ENCODE measurements at regions not wholly inside any gene's neighbourhood (a gene's known extent, or its start where the extent isn't known, plus 50 kb on each side); places are given as distances from the start of the nearest gene placed in this dataset.
"Not testable (repeated sequence)": the region's sequence is repeated elsewhere in the genome, so short reads cannot be mapped to it uniquely, and the experiment has no call there.

DNA sequence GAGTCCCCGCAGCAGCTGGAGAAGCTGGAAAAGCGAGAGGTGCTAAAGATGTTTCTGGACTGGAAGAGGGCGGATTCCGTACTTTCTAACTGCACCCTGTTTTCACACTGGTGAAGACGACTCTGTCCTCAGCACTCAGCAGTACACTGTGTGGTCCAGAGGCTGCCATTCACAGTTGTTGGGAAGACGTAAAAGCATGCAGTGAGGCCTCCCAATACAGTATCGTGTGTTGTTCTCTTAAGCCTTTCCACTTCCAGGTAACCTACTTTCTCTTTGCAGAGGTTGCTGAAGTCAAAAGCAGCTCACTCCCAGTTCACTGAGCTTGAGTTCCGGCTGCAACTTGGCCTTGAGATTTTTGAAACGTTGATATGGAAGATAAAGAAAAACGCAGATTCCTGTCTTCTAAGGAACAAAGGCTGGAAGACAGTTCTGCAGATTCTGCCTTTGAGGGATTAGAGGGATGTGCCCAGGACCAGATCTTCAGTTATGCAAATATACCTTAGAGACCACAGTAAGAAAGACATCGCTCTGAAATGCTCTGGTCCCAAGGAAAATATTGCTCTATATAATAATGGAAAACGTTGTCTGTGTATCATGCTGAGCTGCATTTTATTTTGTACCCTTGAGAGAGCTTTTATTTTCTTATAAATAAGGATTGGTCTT, 540.9 kb downstream of the TRIML1 start:
- no peak for DNase-seq

DNA sequence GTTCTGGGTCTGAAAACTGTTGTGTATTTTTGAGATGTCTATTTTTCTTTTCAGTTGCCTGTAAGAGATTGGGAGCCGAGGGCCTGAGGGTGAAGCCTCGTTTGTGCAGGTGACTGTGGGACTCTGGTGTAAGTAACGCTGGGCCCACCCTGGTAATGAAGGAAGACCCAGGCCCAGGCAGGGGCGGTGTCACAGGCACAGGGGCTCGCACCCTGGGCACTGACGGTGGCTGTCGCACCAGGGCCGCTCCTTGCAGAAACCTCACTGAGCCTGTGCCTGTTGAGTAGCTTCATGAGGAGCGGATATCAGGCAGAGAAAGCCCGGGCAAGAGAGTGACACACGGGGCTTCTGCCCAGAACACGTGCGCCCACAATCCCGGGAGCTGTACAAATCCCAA, 541.4 kb downstream of the TRIML1 start:
- no peak for DNase-seq

DNA sequence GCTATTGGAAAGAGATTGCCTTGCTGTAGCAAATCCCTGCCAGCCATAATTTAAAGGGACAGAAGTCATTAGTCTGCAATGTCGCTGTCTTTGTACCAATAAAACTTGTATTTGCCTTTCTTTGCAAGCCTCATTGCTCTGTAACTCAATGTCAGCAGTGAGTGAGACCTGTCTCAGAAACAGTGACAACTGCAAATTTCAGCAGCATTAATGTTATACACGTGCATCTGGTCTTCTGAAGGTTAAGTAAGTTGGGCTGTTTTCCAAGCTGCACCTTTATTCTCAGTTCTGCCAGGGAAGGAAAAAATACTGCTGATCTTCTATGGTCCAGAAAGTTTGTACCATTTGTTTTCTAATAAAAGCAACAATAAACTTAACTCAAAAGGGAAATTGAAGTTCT, 543.1 kb downstream of the TRIML1 start:
- DNase-seq: no peak

DNA sequence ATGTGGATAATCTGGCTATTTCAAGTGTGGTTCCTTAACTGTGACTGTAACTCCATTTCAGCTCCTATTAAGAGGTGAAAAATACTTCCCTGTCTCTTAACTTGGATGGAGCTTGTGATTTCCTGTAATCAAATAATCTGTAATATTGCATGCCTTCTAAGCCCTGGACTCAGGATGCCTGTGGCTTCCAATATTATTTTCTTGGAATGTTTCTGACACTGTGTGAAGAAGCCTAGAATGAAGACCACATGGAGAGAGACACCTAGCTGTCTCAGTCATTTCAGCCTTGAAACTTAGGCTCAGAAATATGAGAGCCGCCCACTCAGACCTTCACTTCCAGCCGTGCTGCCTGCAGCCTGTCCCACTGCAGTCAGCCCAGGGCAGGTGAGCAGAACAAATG, 544.3 kb downstream of the TRIML1 start:
- no peak for DNase-seq

DNA sequence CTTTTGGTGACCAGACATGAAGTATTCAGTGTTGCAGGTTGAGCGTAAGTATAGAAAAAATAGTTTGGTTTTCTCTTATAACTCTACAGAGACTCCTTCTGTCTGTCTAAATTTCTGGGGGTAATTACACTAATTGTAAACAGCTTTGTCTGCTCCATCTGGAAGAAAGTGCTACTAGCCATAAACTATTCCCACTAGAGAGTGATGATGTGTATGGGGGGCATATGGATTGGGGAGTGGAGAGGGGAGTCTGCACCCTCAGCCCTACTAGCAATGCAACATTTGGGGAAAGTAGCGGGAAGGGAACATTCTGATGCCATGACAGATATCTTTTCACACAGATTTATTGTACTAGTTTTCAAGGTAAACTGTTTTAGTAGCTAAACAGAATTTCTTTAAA, 549.7 kb downstream of the TRIML1 start:
- DNase-seq: no peak

DNA sequence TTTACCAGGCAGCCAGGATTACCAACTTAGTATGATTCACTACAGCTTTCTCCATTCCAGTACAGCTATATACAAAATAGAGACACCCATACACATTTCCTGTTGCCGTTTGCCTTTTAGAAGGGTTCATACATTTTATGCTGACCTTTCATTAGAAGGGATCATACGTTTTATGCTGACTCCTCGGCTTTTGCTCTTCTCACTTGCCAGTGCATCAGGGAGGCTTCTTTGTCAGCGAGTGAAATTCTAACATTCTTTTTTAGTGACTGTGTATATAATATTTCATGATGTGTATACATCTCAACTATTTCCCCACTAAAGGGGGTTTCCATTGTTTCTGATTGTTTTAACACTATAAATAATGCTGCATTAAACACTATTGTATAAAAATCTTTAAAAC, 552.6 kb downstream of the TRIML1 start:
- no peak for DNase-seq

DNA sequence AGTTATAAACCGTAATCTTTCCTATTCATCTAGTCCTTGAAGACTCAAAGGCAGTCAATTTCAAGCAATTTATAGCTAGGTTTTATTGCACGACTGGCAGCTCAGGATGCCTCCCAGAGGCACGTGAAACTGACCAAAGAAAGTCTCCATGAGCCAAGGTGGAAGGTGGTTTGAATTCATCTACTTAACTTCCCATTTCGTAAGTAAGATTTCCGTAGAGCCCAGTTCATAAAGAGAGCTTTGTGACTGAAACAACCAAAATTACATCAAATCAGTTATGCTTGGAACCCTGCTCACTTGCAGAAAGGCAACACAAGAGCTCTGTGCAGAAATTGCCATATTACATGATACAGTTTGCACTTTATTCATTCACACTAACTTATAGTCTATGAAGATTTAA, 556.0 kb downstream of the TRIML1 start:
- no peak for DNase-seq

DNA sequence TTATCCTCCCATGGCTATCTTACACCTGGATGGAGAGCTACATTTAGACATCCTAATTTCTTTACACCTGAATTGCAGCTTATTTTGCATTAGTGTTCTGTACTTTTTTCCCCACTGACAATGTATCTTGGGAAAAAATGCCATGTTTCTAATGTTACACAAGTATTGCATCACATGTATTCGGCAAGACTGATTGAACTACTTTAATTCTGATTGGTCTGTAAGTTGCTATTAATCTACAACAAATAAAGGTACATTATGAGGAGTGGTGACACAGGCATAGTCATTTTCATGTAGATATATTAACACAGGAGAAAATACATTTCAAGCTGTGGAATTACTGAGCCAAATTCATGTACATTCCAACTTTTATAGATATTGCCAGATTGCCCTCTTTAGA, 558.0 kb downstream of the TRIML1 start:
- DNase-seq: no peak

DNA sequence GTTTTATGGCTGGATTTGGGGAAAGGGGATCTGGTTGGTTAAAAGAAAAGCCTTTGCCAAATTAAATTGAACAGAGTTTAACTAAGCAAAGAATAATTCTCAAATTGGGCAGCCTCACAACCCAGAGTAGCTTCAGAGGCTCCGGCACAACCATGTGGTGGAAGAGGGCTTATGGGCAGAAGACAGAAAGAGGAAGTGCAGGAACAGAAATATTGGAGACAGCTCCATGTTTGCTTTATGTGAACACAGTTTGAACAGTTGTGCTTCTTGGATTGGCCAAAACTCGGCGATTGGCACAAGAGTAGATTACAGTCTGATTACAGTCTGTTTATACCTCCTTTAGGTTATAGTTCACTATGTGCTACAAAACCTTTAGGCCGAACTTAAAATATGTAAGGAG, 562.7 kb downstream of the TRIML1 start:
- no peak for DNase-seq

DNA sequence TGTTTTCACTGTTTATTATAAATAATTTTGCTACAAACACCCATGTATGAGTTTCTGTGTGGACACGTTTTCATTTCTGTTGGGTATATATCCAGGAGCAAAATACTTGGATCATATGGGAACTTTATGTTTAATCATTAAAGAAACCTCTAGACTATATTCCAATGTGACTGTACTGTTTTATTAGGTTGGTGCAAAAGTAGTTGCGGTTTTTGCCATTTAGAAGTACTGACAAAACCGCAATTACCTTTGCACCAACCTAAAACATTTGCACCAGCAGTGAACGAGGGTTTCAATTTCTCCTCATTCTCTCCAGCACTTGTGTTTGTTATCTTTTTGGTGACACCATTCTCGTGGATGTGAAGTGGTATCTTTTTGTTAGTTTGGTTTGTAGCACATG, 565.0 kb downstream of the TRIML1 start:
- DNase-seq: no peak

DNA sequence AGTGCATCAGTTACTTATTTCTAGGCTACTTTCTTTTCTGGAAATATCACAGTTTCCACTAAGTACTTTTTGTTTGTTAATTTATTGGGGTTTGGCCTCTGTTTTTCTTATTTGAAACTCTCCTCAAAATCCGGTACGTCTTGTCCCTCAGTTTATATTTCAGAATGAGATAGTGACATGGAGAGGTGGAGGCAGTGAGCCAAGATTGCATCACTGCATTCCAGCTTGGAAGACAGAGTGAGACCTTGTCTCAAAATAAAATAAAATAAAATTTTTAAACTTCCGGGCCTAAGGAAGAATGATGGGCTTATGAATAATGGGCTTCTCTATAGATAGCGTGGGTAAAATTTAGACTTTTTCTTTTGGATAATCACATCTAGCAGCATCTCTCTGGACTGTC, 567.8 kb downstream of the TRIML1 start:
- no peak for DNase-seq

DNA sequence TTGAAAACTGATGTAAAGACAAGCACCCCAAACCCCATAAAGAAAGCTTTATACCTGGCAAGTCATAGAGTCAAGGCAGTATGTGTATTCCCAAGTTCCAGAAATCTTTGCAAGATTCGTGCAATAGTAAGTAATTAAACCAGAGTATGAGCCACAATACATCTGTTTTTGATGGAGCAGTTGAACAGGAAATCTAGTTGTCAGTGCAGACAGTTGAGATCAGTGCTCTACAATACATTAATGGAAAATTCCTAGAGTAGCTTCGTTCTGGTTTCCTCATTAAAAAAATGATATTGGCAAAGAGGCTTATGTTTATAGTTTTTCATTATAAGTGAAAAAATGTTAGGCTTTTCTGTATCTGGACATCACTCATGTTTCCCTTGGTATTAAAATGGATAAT, 575.3 kb downstream of the TRIML1 start:
- no peak for DNase-seq

DNA sequence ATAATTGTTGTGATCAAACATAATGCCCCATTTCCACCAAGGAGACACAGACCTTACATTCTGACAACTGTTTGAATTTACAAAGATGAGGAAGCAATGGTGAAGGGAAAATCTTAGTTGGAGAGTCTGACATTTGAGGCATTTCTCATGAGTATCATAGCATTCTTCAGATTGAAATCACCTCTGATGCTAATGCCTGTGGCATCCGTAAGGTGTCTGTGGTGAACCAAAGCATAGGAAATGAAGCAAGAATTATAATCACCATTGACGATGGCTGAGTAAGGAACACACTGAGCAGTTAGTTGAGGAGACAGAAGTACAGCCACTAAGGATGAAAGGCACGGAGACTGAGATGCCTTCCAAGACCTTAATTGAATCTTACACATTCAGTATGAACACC, 575.7 kb downstream of the TRIML1 start:
- no peak for DNase-seq

DNA sequence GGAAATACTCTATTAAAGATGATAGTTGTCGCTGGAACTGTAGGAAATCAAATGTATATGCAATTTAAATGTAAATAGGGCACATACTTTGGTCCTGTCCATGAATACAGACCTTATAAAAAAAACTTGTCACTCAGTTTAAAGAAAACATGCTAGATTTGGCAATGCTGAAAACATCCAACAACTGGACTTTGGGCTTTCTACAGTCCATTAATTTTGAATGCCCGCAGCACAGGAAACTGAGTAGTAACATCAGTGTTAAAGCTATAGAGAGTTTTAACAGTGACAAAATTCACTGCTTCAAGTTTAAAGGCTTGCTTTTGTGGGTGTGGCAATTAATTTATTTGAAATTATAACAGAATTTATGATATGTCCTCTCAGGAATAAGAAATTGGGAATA, 578.4 kb downstream of the TRIML1 start:
- DNase-seq: no peak

DNA sequence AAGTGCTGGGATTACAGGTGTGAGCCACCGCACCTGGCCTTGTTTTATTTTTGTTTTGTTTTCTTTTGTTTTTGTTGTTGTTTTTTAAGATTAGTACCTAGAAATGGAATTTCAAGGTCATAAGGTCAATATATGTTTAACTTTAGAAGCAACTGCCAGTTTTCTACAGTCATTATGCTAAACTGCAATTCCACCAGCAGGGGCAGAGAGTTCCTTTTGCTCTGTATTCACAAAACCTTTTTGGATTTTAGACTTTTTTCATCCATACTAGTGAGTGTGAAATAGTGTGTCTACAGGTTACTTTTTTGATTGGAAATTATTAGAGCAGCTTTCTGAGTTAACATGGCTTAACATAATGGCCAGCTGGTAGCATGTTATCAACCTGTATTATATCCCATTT, 580.6 kb downstream of the TRIML1 start:
- DNase-seq: no peak

DNA sequence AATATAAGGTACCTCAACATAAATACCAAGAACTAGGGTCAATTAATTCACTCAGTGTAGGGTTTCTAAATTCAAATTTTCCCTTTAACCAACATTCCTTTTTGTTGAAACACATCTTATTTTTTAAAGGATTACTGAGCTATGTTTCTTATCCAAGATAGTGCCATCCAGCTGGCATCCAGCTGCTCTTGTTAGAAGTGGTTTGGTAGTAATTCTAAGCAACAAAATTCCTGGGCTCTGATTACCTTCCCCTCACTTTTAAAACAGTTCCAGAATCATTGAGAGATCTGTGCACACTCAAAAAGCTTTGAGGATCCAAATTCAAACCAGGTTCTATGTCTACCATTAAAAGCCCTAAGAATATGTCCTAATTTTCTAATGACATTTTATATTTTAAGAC, 583.7 kb downstream of the TRIML1 start:
- no peak for DNase-seq

DNA sequence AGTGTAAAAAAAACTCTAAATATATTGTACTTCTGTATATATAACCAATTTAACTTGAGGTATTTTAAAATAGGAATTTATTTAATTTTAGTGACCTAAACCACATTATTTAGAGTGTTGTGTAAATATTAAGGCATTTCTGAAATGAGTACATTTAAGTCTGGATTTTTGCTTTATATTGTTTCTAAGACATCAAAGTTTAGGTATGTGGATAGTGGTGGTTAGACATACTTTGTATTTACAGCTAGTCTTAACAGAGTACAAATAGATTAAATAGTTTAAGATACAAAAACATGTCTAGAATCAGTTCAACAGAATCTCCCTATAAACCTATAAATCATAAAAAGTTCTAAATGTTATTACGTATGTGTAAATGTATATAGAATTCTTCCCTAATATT, 588.5 kb downstream of the TRIML1 start:
- no peak for DNase-seq

DNA sequence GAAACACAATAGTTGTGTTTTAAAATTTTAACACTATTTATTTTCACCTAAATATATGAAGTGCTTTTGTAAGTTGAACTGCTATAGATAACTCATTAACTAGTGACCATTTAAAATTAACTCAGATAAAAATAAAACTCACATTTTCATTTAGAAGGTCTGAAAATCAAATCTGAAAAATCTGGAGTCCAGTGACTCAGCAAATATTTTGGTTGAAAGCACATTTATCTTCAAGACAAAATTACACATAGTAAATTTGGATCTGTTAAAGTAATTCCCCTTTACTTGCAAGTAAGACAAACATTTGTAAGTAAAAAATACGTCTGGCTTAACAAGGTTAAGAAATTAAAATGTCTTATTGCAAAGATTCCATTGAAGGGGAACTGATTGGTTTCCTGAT, 589.1 kb downstream of the TRIML1 start:
- no peak for DNase-seq

DNA sequence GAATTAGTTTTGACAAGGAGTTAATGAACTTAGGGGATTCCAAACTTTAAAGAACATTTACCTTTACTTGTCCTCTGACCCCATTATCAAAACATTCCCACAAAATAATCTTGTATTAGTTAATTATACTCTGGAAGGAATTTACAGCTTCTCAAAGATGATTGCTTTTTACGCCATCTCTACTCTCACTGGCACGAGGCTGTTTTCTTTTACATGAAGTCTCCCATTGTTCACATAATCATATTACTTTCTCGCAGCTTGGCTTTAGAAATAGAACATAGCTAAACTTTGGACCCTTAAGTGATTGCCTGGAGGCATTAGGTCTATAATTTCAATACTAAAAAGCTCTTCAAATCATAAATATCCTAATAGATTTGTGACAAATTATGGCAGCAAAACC, 592.9 kb downstream of the TRIML1 start:
- no peak for DNase-seq

DNA sequence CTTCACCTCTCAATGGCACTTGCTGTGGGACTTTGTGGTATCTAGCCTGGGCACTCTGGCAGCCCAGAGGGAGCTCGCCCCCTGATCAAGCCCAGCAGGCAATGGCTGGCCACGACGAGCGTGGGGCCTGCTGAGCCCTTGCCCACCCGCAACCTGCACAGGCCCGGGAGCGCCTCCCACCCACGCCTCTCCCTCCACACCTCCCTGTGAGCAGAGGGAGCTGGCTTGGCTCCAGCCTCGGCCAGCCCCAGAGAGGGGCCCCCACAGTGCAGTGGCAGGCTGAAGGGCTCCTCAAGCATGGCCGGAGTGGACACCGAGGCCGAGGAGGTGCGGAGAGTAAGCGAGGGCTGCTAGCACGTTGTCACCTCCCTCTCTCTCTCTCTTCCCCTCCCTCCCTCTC, 595.8 kb downstream of the TRIML1 start:
- no peak for DNase-seq

DNA sequence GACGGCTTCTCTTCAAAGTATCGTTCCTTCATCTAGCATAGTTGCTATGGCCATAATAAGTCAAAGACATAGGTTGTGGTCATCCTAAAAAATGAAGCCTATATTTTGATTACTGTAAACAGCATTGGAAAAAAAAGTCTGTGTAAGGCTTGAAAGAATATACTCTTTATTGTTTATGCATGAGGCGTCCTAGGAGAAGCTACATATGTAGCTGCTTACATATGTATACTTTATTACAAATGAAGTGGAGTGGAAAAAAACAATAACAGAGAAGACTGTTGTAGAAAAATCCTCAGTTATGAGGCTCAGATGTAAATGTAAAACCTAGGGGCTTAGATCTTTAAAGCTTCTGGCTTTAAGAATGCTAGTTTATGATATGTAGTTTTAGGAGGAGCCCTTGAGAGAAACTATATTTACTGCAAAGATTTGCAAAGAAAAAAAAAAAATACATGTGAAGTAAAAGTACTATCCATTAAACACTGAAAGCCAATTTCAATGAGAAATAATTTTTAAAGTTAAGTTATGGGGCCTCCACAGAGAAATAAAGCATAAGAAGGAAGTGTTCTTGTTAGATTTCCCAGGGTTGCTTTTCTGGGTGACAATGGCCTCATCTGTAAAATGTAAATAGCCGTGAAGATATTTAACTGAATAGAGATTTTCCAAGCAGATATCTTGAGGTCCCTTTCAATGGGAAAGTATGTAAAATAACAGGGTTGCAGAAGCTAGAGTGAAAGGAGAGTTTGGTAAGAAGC, 598.2 kb downstream of the TRIML1 start:
- DNase-seq: no peak

DNA sequence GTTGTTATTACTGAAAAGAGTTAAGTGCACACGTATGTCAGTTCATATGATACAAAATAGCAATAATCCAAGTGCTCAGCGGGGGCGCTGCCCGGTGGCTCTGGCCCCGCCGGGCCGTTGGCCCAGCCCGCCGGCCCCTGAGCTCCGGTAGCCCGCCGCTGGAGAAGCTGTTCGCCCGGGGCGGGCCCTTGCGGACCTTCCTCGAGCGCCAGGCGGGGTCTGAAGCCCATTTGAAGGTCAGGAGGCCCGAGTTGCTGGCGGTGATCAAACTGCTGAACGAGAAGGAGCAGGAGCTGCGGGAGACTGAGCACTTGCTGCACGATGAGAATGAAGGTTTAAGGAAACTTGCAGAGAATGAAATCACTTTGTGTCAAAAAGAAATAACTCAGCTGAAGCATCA, 599.0 kb downstream of the TRIML1 start:
- DNase-seq: not testable (repeated sequence)

DNA sequence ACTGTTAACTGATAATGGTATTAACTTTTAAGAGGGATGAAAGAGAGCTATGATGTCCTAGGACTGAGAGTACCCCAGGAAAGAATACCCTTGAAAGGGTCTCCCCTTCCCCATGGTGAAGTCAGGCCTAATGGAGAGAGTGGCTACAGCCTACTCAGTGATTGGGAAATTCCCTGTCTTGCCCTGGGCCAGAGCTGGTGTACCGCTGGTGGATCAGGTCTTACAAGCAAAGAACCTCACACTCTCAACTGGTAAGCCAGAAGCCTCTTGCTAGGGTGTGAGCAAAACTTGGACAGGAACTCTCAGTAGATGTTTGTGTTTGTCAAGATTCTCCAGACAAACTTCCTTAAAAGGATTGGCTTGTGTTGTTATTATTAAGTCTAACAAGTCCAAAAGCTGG, 600.9 kb downstream of the TRIML1 start:
- not testable (repeated sequence) for DNase-seq

DNA sequence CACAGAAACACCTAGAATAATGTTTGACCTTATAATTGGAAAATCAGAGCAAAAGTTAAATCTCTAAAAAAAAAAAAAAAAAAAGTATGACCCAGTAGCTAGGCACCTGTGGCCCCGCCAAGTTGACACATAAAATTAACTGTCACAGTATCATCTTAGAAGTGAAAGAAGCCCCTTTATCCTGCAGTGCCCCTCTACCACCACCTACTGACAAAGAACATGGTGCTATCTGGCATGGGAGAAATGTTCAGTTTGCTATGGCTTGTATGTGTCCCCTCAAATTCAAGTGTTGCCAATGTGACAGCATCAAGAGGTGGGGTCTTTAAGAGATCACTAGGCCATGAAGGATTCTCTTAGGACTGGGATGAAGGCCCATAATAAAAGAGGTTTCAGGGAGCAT, 601.5 kb downstream of the TRIML1 start:
- DNase-seq: not testable (repeated sequence)

DNA sequence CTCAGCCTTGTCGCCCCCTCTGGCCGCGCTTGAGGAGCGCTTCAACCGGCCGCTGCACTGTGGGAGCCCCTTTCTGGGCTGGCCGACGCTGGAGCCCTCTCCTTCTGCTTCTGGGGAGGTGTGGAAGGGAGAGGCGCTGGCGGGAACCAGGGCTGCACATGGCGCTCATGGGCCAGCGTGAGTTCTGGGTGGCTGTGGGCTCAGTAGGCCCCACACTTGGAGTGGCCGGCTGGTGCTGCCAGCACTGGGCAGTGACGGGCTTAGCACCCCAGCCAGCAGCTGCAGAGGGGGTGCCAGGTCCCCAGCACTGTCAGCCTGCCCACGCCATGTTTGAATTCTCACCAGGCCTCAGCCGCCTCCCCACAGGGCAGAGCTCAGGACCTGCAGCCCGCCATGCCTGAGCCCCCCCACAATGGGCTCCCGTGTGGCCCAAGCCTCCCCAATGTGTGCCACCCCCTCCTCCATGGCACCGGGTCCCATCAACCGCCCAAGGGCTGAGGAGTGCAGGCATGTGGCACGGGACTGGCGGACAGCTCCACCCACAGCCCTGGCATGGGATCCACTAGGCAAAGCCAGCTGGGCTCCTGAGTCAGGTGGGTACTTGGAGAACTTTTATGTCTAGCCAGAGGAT, 615.2 kb downstream of the TRIML1 start:
- DNase-seq: no peak
